ENCODE measurements at regions not wholly inside any gene's neighbourhood (a gene's known extent, or its start where the extent isn't known, plus 50 kb on each side); places are given as distances from the start of the nearest gene placed in this dataset.

DNA sequence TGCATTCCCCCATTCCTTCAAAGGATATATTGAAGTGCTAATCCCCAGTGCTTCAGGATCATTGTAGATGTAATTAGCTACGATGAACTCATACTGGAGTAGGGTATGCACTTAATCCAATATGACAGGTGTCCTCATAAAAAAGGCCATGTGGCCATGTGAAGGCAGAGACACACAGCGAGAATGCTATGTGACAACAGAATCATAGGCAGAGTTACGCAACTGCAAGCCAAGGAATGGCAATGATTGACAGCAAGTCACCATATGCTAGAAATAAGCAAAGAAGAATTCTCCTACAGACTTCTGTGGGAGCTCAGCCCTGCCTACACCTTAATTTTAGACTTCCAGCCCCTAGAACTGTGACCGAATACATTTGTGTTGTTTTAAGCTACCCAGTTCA lies 875.6 kb upstream of the ROBO1 start:
- TF ChIP-seq, protein P1, sequence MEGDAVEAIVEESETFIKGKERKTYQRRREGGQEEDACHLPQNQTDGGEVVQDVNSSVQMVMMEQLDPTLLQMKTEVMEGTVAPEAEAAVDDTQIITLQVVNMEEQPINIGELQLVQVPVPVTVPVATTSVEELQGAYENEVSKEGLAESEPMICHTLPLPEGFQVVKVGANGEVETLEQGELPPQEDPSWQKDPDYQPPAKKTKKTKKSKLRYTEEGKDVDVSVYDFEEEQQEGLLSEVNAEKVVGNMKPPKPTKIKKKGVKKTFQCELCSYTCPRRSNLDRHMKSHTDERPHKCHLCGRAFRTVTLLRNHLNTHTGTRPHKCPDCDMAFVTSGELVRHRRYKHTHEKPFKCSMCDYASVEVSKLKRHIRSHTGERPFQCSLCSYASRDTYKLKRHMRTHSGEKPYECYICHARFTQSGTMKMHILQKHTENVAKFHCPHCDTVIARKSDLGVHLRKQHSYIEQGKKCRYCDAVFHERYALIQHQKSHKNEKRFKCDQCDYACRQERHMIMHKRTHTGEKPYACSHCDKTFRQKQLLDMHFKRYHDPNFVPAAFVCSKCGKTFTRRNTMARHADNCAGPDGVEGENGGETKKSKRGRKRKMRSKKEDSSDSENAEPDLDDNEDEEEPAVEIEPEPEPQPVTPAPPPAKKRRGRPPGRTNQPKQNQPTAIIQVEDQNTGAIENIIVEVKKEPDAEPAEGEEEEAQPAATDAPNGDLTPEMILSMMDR (IDR thresholded peaks at IDR 0.05), result no peak
- no peak for TF ChIP-seq POLR2A (IDR thresholded peaks at IDR 0.05)
